ENCODE measurements at regions not wholly inside any gene's neighbourhood (a gene's known extent, or its start where the extent isn't known, plus 50 kb on each side); places are given as distances from the start of the nearest gene placed in this dataset.

DNA sequence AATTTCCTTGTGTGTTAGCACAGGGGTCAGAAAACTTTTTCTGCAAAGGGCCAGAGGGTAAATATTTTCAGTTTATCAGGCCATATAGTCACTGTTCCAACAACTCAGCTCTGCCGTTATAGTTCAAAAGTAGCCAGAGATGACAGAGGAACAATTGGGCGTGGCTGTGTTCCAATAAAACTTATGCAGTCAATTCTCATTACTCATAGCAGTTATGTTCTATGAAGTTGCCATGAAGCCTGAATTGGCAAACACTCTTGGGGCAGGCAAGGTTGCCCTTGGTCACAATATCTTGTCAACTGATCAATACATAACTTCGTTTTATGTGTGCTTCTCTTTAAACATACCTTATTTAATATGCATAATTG, 304.2 kb downstream of the TFAP2C start:
- H3K4me3 Mint-ChIP-seq, result no peak overlapping the region
- no peaks in the 10 kb centered on the region for H3K4me1 Mint-ChIP-seq (ENCODE audit: low read depth)
- no peaks in the 10 kb centered on the region for H3K9me3 ChIP-seq (ENCODE audit: control insufficient read depth in 1 of 2, insufficient read depth in 1 of 2, low read length in 2 of 2)
- ChIA-PET CTCF (no interaction called here), POLR2A (no interaction called here)
- intact Hi-C loops (cut with DNase I, micrococcal nuclease), result no loop called here
- no peaks in the 10 kb centered on the region for H3K4me1 ChIP-seq (ENCODE audit: insufficient read depth, low read length)
- TF ChIP-seq, protein P1, sequence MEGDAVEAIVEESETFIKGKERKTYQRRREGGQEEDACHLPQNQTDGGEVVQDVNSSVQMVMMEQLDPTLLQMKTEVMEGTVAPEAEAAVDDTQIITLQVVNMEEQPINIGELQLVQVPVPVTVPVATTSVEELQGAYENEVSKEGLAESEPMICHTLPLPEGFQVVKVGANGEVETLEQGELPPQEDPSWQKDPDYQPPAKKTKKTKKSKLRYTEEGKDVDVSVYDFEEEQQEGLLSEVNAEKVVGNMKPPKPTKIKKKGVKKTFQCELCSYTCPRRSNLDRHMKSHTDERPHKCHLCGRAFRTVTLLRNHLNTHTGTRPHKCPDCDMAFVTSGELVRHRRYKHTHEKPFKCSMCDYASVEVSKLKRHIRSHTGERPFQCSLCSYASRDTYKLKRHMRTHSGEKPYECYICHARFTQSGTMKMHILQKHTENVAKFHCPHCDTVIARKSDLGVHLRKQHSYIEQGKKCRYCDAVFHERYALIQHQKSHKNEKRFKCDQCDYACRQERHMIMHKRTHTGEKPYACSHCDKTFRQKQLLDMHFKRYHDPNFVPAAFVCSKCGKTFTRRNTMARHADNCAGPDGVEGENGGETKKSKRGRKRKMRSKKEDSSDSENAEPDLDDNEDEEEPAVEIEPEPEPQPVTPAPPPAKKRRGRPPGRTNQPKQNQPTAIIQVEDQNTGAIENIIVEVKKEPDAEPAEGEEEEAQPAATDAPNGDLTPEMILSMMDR (IDR thresholded peaks at IDR 0.05), result no peak
- H3K27me3 Mint-ChIP-seq, result peaks cover 43% of the 10 kb centered on the region
- H3K4me3 ChIP-seq (ENCODE audit: low read length), result no peak overlapping the region
- H3K9me3 Mint-ChIP-seq, result no peaks in the 10 kb centered on the region
- no peak overlapping the region for H3K27ac Mint-ChIP-seq
- ATAC-seq (ENCODE audit: poor library complexity) (no peak), DNase-seq (no peak)
- no peak overlapping the region for H3K27ac ChIP-seq (ENCODE audit: low read depth in 1 of 2, low read length in 2 of 2)
- H3K36me3 Mint-ChIP-seq (ENCODE audit: low read depth), result no peaks in the 10 kb centered on the region
- H3K36me3 ChIP-seq (ENCODE audit: insufficient read depth, low read length), result no peaks in the 10 kb centered on the region
- H3K27me3 ChIP-seq (ENCODE audit: control insufficient read depth in 1 of 2, insufficient read depth in 2 of 2, low read length in 2 of 2), result peaks cover 7 to 17% of the 10 kb centered on the region in 2 experiments

DNA sequence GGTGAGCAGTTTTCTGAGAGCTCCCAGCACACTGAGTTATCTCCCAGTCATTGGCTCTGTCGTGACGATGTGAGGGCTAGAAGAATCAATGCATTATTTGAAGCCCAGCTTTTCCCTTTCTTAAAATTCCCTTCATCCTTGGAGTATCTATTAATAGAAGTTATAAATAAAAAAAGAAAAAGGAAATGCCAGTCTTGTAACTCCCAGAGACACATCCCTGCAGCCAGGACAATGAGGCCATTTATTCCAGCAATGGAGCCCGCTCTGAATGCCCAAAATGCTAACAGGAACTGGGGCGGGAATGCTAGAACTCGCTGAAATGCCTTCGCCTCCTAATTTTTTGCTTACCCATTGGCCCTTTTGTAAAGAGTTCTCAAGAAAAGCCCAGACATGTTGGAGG, 305.8 kb downstream of the TFAP2C start:
- H3K36me3 Mint-ChIP-seq (ENCODE audit: low read depth), result no peaks in the 10 kb centered on the region
- H3K27ac ChIP-seq (ENCODE audit: low read depth in 1 of 2, low read length in 2 of 2), result no peak overlapping the region
- H3K4me3 ChIP-seq (ENCODE audit: low read length), result no peak overlapping the region
- H3K36me3 ChIP-seq (ENCODE audit: insufficient read depth, low read length), result no peaks in the 10 kb centered on the region
- peaks cover 5 to 16% of the 10 kb centered on the region in 2 experiments for H3K27me3 ChIP-seq (ENCODE audit: control insufficient read depth in 1 of 2, insufficient read depth in 2 of 2, low read length in 2 of 2)
- ATAC-seq (ENCODE audit: poor library complexity), result no peak
- TF ChIP-seq, protein P1 (IDR thresholded peaks at IDR 0.05), result no peak
- no peaks in the 10 kb centered on the region for H3K4me1 Mint-ChIP-seq (ENCODE audit: low read depth)
- POLR2A ChIA-PET, result no interaction called here
- H3K27ac Mint-ChIP-seq, result no peak overlapping the region
- H3K9me3 Mint-ChIP-seq, result no peaks in the 10 kb centered on the region
- no peak for DNase-seq
- no peaks in the 10 kb centered on the region for H3K4me1 ChIP-seq (ENCODE audit: insufficient read depth, low read length)
- CTCF ChIA-PET, result no interaction called here
- no peak overlapping the region for H3K4me3 Mint-ChIP-seq
- intact Hi-C loops (cut with DNase I, micrococcal nuclease), result no loop called here
- peaks cover 33% of the 10 kb centered on the region for H3K27me3 Mint-ChIP-seq
- H3K9me3 ChIP-seq (ENCODE audit: control insufficient read depth in 1 of 2, insufficient read depth in 1 of 2, low read length in 2 of 2), result no peaks in the 10 kb centered on the region

DNA sequence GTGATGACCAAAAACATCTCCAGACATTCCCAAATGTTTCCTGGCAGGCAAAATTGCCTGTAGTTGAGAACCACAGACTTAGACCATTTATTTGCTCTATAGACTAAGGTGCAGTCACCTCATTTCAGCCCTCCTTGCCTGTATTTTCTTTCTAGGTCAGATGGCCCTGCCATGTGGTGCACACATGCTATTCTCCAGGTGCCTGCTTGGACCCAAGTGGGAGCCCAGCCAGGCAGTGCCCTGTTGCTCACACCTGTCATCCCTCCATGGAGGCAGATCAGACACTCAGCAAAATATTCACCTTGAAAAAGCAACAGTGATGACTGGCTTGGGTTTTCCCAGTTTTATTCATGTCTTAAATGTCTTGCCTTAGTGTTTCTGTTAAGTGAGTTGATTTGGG, 311.4 kb downstream of the TFAP2C start:
- DNase-seq (no peak), ATAC-seq (ENCODE audit: poor library complexity) (no peak)
- Mint-ChIP-seq H3K27ac (no peak overlapping the region), H3K36me3 (ENCODE audit: low read depth) (no peaks in the 10 kb centered on the region), H3K4me1 (ENCODE audit: low read depth) (no peaks in the 10 kb centered on the region), H3K27me3 (peaks cover 28% of the 10 kb centered on the region), H3K9me3 (no peaks in the 10 kb centered on the region), H3K4me3 (no peak overlapping the region)
- no peak overlapping the region for H3K4me3 ChIP-seq (ENCODE audit: low read length)
- POLR2A ChIA-PET, result no interaction called here
- H3K27ac ChIP-seq (ENCODE audit: low read depth in 1 of 2, low read length in 2 of 2), result no peak overlapping the region
- H3K9me3 ChIP-seq (ENCODE audit: control insufficient read depth in 1 of 2, insufficient read depth in 1 of 2, low read length in 2 of 2), result peaks cover 0 to 5% of the 10 kb centered on the region in 2 experiments
- intact Hi-C loops (cut with DNase I, micrococcal nuclease), result no loop called here
- H3K36me3 ChIP-seq (ENCODE audit: insufficient read depth, low read length), result no peaks in the 10 kb centered on the region
- CTCF ChIA-PET, result no interaction called here
- TF ChIP-seq, protein P1 (IDR thresholded peaks at IDR 0.05), result no peak
- no peaks in the 10 kb centered on the region for H3K4me1 ChIP-seq (ENCODE audit: insufficient read depth, low read length)
- peaks cover 0 to 5% of the 10 kb centered on the region in 2 experiments for H3K27me3 ChIP-seq (ENCODE audit: control insufficient read depth in 1 of 2, insufficient read depth in 2 of 2, low read length in 2 of 2)

Data from CD4-positive, alpha-beta T cell (primary cell).